ENCODE measurements at regions not wholly inside any gene's neighbourhood (a gene's known extent, or its start where the extent isn't known, plus 50 kb on each side); places are given as distances from the start of the nearest gene placed in this dataset.

DNA sequence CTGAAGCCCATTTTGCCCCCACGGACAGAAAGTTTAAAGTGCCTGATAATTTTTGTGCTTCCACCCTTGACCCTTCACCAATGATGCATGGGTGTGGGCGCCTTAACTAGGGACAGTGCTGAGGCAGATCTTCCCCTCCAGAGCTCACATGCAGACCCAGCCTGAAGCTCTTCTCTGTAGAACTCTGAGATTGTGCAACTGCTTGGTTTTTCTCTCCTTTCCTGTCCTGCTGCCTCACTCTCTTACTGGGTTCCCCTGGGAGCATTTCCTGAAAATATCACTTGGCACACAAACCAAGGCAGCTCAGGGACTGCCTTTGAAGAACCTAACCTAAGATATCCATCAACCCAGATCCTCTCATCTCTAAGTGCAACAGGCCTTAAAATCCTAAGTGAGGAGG, 220.3 kb upstream of the STT3B start:
- no peak for TF ChIP-seq EZH2phosphoT487 (IDR thresholded peaks at IDR 0.05; ENCODE audit: unreplicated experiment)
- TF ChIP-seq, protein P1, sequence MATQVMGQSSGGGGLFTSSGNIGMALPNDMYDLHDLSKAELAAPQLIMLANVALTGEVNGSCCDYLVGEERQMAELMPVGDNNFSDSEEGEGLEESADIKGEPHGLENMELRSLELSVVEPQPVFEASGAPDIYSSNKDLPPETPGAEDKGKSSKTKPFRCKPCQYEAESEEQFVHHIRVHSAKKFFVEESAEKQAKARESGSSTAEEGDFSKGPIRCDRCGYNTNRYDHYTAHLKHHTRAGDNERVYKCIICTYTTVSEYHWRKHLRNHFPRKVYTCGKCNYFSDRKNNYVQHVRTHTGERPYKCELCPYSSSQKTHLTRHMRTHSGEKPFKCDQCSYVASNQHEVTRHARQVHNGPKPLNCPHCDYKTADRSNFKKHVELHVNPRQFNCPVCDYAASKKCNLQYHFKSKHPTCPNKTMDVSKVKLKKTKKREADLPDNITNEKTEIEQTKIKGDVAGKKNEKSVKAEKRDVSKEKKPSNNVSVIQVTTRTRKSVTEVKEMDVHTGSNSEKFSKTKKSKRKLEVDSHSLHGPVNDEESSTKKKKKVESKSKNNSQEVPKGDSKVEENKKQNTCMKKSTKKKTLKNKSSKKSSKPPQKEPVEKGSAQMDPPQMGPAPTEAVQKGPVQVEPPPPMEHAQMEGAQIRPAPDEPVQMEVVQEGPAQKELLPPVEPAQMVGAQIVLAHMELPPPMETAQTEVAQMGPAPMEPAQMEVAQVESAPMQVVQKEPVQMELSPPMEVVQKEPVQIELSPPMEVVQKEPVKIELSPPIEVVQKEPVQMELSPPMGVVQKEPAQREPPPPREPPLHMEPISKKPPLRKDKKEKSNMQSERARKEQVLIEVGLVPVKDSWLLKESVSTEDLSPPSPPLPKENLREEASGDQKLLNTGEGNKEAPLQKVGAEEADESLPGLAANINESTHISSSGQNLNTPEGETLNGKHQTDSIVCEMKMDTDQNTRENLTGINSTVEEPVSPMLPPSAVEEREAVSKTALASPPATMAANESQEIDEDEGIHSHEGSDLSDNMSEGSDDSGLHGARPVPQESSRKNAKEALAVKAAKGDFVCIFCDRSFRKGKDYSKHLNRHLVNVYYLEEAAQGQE (IDR thresholded peaks at IDR 0.05; ENCODE audit: unreplicated experiment): no peak
- TF ChIP-seq, protein P2, sequence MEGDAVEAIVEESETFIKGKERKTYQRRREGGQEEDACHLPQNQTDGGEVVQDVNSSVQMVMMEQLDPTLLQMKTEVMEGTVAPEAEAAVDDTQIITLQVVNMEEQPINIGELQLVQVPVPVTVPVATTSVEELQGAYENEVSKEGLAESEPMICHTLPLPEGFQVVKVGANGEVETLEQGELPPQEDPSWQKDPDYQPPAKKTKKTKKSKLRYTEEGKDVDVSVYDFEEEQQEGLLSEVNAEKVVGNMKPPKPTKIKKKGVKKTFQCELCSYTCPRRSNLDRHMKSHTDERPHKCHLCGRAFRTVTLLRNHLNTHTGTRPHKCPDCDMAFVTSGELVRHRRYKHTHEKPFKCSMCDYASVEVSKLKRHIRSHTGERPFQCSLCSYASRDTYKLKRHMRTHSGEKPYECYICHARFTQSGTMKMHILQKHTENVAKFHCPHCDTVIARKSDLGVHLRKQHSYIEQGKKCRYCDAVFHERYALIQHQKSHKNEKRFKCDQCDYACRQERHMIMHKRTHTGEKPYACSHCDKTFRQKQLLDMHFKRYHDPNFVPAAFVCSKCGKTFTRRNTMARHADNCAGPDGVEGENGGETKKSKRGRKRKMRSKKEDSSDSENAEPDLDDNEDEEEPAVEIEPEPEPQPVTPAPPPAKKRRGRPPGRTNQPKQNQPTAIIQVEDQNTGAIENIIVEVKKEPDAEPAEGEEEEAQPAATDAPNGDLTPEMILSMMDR (conservative IDR thresholded peaks at IDR 0.05; ENCODE audit: low read depth in 2 of 2): no peak
- TF ChIP-seq, protein P3, sequence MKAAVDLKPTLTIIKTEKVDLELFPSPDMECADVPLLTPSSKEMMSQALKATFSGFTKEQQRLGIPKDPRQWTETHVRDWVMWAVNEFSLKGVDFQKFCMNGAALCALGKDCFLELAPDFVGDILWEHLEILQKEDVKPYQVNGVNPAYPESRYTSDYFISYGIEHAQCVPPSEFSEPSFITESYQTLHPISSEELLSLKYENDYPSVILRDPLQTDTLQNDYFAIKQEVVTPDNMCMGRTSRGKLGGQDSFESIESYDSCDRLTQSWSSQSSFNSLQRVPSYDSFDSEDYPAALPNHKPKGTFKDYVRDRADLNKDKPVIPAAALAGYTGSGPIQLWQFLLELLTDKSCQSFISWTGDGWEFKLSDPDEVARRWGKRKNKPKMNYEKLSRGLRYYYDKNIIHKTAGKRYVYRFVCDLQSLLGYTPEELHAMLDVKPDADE (IDR thresholded peaks at IDR 0.05): no peak
- TF ChIP-seq EZH2 (IDR thresholded peaks at IDR 0.05; ENCODE audit: low read depth, unreplicated experiment): no peak
- no peak for TF ChIP-seq POLR2AphosphoS5 (IDR thresholded peaks at IDR 0.05; ENCODE audit: low read depth)
- no peak for TF ChIP-seq ZNF331 (CRISPR knock-in tag; IDR thresholded peaks at IDR 0.05; ENCODE audit: low read depth)
- no peak for TF ChIP-seq ZNF114 (CRISPR knock-in tag; IDR thresholded peaks at IDR 0.05)
- TF ChIP-seq NANOG (IDR thresholded peaks at IDR 0.05; ENCODE audit: borderline replicate concordance): no peak
